AG10803 (cell line): ENCODE measurements at regions not wholly inside any gene's neighbourhood (a gene's known extent, or its start where the extent isn't known, plus 50 kb on each side); places are given as distances from the start of the nearest gene placed in this dataset.

Experiments
- DNase-seq: peaks from one replicate; pipeline ENCODE4 v3.0.0; 2010; ENCODE audit warnings: low read depth
- H3K4me3 ChIP-seq: 2 replicates; pipeline ENCODE4 v1.5.1; 2011; ENCODE audit warnings: mild to moderate bottlenecking, low read length, control low read depth
- CTCF ChIP-seq: conservative IDR thresholded peaks from 2 replicates; pipeline ENCODE4 v1.5.1; 2011; ENCODE audit warnings: mild to moderate bottlenecking, low read length, control low read depth, inconsistent platforms

DNA sequence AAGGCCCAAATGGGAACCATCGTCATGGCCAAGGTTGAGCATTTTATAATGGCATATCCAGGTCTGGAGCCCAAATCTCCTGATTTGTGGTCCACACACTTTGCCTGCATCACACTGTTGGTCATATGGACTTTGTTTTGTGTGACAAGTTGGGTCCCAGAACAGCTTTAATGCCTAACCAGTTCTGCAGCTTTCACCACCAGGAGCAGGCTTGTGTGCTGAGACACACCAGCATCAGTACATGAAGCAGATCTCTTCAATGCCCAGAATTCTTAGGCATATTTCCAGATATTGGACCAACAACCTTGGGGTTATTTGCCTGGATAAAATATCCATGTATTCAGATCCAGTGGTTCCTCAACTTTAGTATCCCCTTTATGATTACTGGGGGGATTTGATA is 371.3 kb downstream of the FBXW7 start:
- TF ChIP-seq CTCF, result no peak
- H3K4me3 ChIP-seq, result no peak overlapping the region
- no peak for DNase-seq

DNA sequence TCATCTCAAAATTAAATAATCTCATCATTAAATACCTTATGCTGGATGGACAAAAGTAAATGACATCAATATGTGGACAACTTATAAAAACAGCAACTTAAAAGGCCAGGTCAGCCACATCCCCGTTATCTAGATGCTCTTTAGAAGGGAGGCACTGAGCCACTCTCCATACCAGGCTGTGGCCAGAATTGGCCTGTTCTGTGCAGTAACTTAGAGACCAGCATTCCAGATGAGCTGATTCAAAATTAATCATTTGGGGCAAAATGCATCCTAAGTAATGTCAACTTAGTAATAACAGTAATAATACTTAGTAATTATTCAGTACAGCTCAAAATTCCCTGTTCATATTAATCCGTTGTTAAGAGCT is 373.6 kb downstream of the FBXW7 start:
- no peak for TF ChIP-seq CTCF
- DNase-seq, result no peak
- no peak overlapping the region for H3K4me3 ChIP-seq

DNA sequence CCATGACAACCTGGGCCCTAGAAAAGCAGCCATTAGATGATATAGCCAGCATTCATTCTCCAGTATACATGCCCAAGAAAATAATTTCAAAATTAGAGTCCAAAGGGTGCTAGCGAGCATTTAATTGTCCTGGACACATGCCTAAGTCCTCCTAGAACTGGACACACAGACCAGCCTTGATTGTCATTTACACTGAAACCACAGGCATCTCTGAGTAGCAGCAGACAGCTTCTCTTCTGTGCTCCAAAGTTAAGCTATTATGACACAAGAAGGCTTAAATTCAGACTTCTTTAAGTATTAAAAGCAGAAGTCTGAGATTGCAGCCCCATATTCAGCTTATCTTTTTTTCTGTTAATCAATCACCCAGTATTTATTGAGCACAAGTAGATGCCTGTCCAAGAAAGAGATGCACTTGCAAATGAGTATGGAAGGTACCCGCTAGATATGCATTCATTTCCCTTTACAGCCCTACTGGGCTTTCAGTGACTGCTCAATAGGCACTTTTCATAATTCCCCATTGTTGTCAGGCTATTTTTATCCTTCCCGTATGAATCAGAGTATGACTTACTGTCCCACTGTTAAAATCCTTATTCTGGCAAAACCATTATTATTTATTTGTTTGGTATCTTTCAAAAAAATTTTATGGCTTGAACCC is 374.1 kb downstream of the FBXW7 start:
- no peak overlapping the region for H3K4me3 ChIP-seq
- peak; percentile 8 for DNase-seq
- no peak for TF ChIP-seq CTCF

GRCh38 chr4:152160225-152160800 is 375.6 kb downstream of the FBXW7 start:
- DNase-seq, result no peak
- TF ChIP-seq CTCF, result no peak
- no peak overlapping the region for H3K4me3 ChIP-seq

- no peak for DNase-seq
- no peak for TF ChIP-seq CTCF
- no peak overlapping the region for H3K4me3 ChIP-seq
Measured at GRCh38 chr4:152159773-152160172, 376.1 kb downstream of the FBXW7 start.

- no peak for TF ChIP-seq CTCF
- H3K4me3 ChIP-seq, result no peak overlapping the region
- no peak for DNase-seq
Measured at GRCh38 chr4:152158225-152158624, 377.7 kb downstream of the FBXW7 start.

- DNase-seq, result no peak
- no peak overlapping the region for H3K4me3 ChIP-seq
- TF ChIP-seq CTCF, result no peak
Measured at GRCh38 chr4:152157629-152158028, 378.3 kb downstream of the FBXW7 start.
